ENCODE measurements at regions not wholly inside any gene's neighbourhood (a gene's known extent, or its start where the extent isn't known, plus 50 kb on each side); places are given as distances from the start of the nearest gene placed in this dataset.
A peak's percentile ranks its signal among the peaks of the same experiment; 100 is the strongest.

DNA sequence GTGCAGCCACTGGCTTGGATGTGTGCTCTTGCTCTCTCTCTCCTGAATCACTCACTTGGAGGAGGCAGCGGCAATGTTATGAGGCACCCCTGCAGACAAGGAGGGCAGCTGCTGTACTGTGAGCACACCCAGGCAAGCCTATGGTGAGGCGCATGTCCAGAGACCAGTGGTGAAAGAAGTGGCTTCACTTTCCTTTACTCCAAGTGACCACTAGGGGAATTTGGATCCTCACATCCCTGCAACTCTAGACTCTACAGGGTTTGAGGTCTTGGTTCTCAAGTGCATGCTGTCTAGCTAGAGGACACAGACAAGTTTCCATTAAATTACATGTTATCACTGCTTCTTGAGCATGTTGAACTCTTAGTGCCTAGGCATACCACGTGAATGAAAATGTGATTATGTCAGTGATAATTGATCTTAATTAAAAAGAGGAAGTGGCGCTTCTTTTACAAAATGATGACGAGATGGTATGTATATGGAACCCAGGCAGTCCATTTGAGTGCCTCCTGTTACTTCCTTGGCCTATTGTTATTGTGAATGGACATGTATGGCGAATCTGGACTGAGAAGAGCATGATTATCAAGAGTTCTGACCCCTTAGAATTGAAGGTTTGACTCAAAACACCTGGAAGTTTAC, 181.0 kb upstream of the CDH2 start:
- Histone ChIP-seq H3K4me1 (no peaks in the 10 kb centered on the region), H3K27me3 (no peaks in the 10 kb centered on the region), H3K4me3 (no peak overlapping the region), H3K27ac (no peak overlapping the region), H3K36me3 (no peaks in the 10 kb centered on the region), H3K9me3 (no peaks in the 10 kb centered on the region)
- intact Hi-C loops (cut with DNase I), result no loop called here
- TF ChIP-seq POLR2A (IDR thresholded peaks at IDR 0.05), result no peak
- TF ChIP-seq, protein P1, sequence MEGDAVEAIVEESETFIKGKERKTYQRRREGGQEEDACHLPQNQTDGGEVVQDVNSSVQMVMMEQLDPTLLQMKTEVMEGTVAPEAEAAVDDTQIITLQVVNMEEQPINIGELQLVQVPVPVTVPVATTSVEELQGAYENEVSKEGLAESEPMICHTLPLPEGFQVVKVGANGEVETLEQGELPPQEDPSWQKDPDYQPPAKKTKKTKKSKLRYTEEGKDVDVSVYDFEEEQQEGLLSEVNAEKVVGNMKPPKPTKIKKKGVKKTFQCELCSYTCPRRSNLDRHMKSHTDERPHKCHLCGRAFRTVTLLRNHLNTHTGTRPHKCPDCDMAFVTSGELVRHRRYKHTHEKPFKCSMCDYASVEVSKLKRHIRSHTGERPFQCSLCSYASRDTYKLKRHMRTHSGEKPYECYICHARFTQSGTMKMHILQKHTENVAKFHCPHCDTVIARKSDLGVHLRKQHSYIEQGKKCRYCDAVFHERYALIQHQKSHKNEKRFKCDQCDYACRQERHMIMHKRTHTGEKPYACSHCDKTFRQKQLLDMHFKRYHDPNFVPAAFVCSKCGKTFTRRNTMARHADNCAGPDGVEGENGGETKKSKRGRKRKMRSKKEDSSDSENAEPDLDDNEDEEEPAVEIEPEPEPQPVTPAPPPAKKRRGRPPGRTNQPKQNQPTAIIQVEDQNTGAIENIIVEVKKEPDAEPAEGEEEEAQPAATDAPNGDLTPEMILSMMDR (IDR thresholded peaks at IDR 0.05), result no peak
- ATAC-seq (peak in 1 of 4 donors; percentile 28), DNase-seq (no peak)
- WGBS (ENCODE audit: insufficient coverage, low coverage, low lambda C conversion rate, missing lambda C conversion rate), result 47% methylated on average over 4 of the region's 6 CpGs

DNA sequence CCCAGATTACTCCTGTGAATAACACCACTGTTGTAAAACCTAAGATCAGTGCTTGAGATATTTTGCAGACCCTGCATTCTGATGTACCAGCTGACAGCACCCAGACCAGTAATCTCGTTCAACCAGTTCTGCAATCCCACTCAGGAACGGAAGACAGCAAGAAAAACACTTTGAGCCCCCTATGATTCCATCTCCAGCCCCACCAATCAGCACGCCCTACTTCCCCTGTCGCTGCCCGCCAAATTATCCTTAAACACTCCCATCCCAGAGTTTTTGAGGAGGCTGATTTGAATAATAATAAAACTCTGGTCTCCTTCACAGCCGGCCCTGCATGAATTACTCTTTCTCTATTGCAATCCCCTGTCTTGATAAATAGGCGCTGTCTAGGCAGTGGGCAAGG, 173.9 kb upstream of the CDH2 start:
- WGBS (ENCODE audit: insufficient coverage, low coverage, low lambda C conversion rate, missing lambda C conversion rate), result 78% methylated on average over 6 of the region's 7 CpGs
- no peaks in the 10 kb centered on the region for H3K27me3 ChIP-seq
- H3K9me3 ChIP-seq, result no peaks in the 10 kb centered on the region
- intact Hi-C loops (cut with DNase I), result no loop called here
- H3K4me3 ChIP-seq, result no peak overlapping the region
- TF ChIP-seq POLR2A (IDR thresholded peaks at IDR 0.05), result no peak
- TF ChIP-seq, protein P1 (IDR thresholded peaks at IDR 0.05), result no peak
- H3K4me1 ChIP-seq, result no peaks in the 10 kb centered on the region
- H3K27ac ChIP-seq, result no peak overlapping the region
- H3K36me3 ChIP-seq, result no peaks in the 10 kb centered on the region
- no peak for ATAC-seq
- no peak for DNase-seq

DNA sequence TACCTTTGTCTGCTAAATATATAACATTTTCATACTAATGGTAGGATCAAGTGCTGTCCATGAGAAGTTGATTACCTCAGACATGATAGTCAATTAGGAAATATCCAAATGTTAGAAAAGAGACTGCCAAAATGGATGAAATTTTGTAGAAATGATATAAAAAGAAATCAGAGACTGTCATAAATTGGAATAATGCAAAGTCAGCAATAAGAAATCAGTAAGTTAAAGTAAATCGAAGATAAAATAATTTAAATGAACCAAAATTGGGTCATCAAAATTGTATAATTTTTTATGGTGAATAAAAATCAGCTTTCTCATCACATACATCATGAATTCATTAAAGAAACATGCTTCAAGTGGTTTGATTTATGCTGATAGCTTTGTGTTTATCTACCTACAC, 165.3 kb upstream of the CDH2 start:
- intact Hi-C loops (cut with DNase I), result no loop called here
- H3K4me3 ChIP-seq, result no peak overlapping the region
- H3K9me3 ChIP-seq, result no peaks in the 10 kb centered on the region
- no peak for ATAC-seq
- TF ChIP-seq, protein P1 (IDR thresholded peaks at IDR 0.05), result no peak
- no peak for TF ChIP-seq POLR2A (IDR thresholded peaks at IDR 0.05)
- DNase-seq, result no peak
- no peak overlapping the region for H3K27ac ChIP-seq
- H3K27me3 ChIP-seq, result no peaks in the 10 kb centered on the region
- 26% methylated on average over 1 of the region's 1 CpG for WGBS (ENCODE audit: insufficient coverage, low coverage, low lambda C conversion rate, missing lambda C conversion rate)
- no peaks in the 10 kb centered on the region for H3K4me1 ChIP-seq
- H3K36me3 ChIP-seq, result no peaks in the 10 kb centered on the region

DNA sequence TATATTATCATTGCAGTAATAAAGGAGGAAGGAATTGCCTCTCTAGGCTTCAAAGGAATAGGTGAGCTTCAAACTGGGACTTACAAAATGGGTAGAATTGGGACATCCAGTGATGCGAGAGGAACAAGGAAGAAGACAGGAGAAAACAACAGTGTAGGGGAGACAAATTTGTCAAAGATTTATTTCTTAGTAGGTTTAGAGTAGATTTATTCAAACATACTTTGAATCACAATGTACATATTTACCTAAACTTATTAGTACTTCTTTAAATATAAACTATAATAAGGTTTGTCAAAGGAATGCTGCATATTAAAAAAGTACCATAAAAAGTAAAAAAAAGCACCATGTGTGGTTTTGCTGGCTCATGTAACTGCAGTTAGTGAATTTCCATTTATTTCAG, 161.4 kb upstream of the CDH2 start:
- no peak for ATAC-seq

More for the DNA sequence above, 161.4 kb upstream of the CDH2 start:
- WGBS (ENCODE audit: insufficient coverage, low coverage, low lambda C conversion rate, missing lambda C conversion rate), result 62% methylated on average over 1 of the region's 1 CpG
- Histone ChIP-seq H3K9me3 (no peaks in the 10 kb centered on the region), H3K27me3 (no peaks in the 10 kb centered on the region), H3K36me3 (no peaks in the 10 kb centered on the region), H3K4me1 (no peaks in the 10 kb centered on the region), H3K4me3 (no peak overlapping the region), H3K27ac (no peak overlapping the region)
- TF ChIP-seq POLR2A (IDR thresholded peaks at IDR 0.05), result no peak
- TF ChIP-seq, protein P1 (IDR thresholded peaks at IDR 0.05), result no peak
- DNase-seq, result no peak
- intact Hi-C loops (cut with DNase I), result no loop called here
